ENCODE measurements at regions not wholly inside any gene's neighbourhood (a gene's known extent, or its start where the extent isn't known, plus 50 kb on each side); places are given as distances from the start of the nearest gene placed in this dataset.
"Not testable (repeated sequence)": the region's sequence is repeated elsewhere in the genome, so short reads cannot be mapped to it uniquely, and the experiment has no call there.

DNA sequence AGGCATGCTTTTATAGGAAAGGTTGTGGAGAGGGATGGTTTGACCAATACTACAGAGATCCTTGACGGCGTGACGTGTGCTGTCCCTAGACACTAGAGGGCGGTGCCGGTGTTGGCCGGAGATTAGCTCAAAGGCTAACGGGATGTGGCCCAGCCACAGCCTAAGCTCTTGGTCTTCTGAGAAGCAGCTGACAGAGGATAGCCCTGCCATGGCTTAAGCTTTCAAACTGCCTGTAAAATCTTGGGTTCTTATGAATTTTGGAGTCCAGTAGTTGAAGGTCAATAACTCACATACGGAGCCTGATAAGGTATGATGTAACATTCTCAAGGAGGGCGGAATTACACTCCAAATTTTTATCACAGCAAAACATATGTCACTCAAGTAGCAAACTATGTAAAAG, 515.7 kb upstream of the ATXN7L3B start:
- DNase-seq (ENCODE audit: low read depth, low spot score), result peak; percentile 69
- in situ Hi-C loops (cut with HindIII; ENCODE audit: low sequenced_read_pairs), result no loop called here
- H3K4me3 ChIP-seq (ENCODE audit: low read depth, low read length), result no peak overlapping the region
- TF ChIP-seq, protein P1, sequence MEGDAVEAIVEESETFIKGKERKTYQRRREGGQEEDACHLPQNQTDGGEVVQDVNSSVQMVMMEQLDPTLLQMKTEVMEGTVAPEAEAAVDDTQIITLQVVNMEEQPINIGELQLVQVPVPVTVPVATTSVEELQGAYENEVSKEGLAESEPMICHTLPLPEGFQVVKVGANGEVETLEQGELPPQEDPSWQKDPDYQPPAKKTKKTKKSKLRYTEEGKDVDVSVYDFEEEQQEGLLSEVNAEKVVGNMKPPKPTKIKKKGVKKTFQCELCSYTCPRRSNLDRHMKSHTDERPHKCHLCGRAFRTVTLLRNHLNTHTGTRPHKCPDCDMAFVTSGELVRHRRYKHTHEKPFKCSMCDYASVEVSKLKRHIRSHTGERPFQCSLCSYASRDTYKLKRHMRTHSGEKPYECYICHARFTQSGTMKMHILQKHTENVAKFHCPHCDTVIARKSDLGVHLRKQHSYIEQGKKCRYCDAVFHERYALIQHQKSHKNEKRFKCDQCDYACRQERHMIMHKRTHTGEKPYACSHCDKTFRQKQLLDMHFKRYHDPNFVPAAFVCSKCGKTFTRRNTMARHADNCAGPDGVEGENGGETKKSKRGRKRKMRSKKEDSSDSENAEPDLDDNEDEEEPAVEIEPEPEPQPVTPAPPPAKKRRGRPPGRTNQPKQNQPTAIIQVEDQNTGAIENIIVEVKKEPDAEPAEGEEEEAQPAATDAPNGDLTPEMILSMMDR (IDR thresholded peaks at IDR 0.05; ENCODE audit: low read depth, low read length), result peak; percentile 81

DNA sequence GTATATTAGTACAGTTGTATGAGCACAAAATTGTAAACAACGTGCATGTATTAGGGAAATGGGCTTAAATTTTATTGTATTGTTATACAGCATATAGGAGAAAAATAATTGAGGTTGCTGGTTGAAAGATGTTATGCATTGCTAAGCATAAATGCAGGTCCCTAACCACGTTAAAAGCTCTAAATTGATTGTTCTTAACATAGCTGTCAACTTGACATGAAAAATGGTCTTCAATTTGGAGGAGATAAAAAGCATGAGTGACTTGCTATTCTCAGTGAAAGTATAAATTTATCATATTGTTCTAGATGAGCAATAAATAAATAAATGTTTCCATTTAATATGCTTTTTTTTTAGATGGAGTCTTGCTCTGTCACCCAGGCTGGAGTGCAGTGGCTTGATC, 506.6 kb upstream of the ATXN7L3B start:
- TF ChIP-seq, protein P1 (IDR thresholded peaks at IDR 0.05; ENCODE audit: low read depth, low read length), result no peak
- DNase-seq (ENCODE audit: low read depth, low spot score), result no peak
- in situ Hi-C loops (cut with HindIII; ENCODE audit: low sequenced_read_pairs), result no loop called here
- H3K4me3 ChIP-seq (ENCODE audit: low read depth, low read length), result no peak overlapping the region

DNA sequence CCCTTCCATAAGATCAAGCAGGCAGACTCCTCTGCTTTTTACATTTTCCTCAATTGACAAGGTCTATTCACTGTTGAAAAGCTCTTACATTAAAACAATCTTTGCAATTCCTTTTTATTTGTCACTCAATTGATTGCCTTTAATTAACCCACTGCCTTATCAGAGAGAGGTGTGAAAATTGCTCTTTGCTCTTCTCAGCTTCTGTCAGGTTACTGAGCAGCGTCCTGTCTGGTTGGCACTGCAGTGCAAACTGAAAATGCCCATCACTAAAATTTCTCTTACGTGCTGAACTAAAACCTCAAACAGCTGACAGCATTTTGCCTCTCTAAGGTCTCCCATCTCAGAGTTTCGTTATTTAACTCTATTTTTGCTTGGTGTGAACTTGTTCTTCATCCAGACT, 504.1 kb upstream of the ATXN7L3B start:
- no peak for DNase-seq (ENCODE audit: low read depth, low spot score)
- in situ Hi-C loops (cut with HindIII; ENCODE audit: low sequenced_read_pairs), result no loop called here
- TF ChIP-seq, protein P1 (IDR thresholded peaks at IDR 0.05; ENCODE audit: low read depth, low read length), result no peak
- H3K4me3 ChIP-seq (ENCODE audit: low read depth, low read length), result no peak overlapping the region

DNA sequence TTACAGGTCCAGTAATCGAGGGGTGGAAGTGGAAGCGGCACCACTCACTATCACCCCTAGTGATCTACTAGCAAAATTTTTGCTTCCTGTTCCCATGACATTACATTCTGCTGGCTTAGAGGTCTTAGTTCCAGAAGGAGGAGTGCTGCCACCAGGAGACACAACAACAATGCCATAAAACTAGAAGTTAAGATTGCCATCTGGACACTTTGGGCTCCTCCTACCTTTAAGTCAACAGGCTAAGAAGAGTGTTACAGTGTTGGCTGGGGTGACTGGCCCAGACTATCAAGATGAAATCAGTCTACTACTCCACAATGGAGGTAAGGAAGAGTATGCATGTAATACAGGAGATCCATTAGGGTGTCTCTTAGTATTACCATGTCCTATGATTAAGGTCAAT, 498.5 kb upstream of the ATXN7L3B start:
- H3K4me3 ChIP-seq (ENCODE audit: low read depth, low read length); DNase-seq (ENCODE audit: low read depth, low spot score); in situ Hi-C loops (cut with HindIII; ENCODE audit: low sequenced_read_pairs): not testable (repeated sequence)

DNA sequence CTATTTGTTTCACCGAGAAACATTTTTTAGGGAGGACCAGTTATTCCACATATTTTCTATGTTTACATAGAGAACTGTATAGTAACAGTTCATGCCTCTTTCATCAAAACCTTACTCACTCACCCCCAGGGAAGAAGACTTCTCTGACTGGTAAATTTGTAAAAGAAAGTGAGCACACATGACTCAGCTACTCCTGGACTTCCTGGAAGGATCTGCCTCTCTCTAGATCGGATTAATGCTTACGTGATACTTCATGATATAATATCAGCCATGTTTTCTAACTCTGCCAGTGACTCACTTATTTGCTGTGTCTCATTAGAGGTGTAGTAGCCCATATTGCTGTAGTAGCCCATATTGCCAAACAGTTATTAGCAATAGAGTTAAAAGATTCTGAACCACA, 494.3 kb upstream of the ATXN7L3B start:
- no peak overlapping the region for H3K4me3 ChIP-seq (ENCODE audit: low read depth, low read length)
- peak; percentile 89 for DNase-seq (ENCODE audit: low read depth, low spot score)
- TF ChIP-seq, protein P1 (IDR thresholded peaks at IDR 0.05; ENCODE audit: low read depth, low read length), result no peak
- in situ Hi-C loops (cut with HindIII; ENCODE audit: low sequenced_read_pairs), result no loop called here

DNA sequence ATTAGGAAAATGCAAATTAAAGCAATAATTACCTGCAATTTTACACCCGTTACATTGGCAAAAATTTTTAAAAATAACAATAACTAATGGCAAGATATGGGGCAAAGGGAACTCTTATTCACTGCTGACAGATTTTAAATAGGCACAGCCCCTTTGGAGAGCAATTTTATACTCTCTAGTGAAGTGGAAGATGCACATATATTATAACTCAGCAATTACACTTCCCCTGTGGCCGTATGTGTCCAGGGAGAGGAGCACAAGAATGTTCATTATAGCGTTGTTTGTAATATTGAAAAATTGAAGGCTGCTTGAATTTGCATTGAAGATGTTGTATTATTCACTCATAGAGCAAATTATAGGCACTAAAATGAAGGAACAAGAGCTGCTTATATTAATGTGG, 488.3 kb upstream of the ATXN7L3B start:
- TF ChIP-seq, protein P1 (IDR thresholded peaks at IDR 0.05; ENCODE audit: low read depth, low read length), result no peak
- H3K4me3 ChIP-seq (ENCODE audit: low read depth, low read length), result no peak overlapping the region
- in situ Hi-C loops (cut with HindIII; ENCODE audit: low sequenced_read_pairs), result no loop called here
- DNase-seq (ENCODE audit: low read depth, low spot score), result no peak

DNA sequence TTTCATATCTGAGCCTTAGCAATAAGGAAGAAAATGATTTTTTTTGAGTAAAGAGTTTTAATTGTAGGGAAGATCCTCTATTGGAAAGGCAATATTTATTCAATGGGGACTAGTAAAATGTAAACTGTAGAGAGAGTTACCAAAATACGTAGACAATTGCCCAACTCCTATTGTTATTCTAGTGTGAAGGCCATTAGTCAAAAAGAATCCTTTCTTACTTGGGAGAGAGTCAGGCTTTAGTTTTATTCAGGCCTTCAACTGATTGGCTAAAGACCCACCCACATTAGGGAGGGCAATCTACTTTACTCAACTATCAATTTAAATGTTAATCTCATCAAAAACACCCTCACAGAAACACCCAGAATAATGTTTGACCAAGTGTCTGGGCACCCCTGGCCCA, 485.8 kb upstream of the ATXN7L3B start:
- DNase-seq (ENCODE audit: low read depth, low spot score), result no peak
- in situ Hi-C loops (cut with HindIII; ENCODE audit: low sequenced_read_pairs), result no loop called here
- no peak overlapping the region for H3K4me3 ChIP-seq (ENCODE audit: low read depth, low read length)
- TF ChIP-seq, protein P1 (IDR thresholded peaks at IDR 0.05; ENCODE audit: low read depth, low read length), result no peak
